Naive B cell (primary cell): ENCODE measurements at regions not wholly inside any gene's neighbourhood (a gene's known extent, or its start where the extent isn't known, plus 50 kb on each side); places are given as distances from the start of the nearest gene placed in this dataset.
"Not testable (repeated sequence)": the region's sequence is repeated elsewhere in the genome, so short reads cannot be mapped to it uniquely, and the experiment has no call there.

ENCODE experiments used
- ATAC-seq, 2 donors: fragments of 150-1000 bp; cut with Tn5 transposase; 2 replicates each; pipeline ENCODE4 v1.10.0; 2021; ENCODE audit warnings: low read depth in 2 of 2, mild to moderate bottlenecking in 2 of 2, moderate library complexity in 2 of 2
- DNase-seq: peaks from one replicate; pipeline ENCODE4 v3.0.0; 2022
- H3K27ac Mint-ChIP-seq, 6 donors: one replicate each; pipeline ENCODE4 v1.8.0; 2020 to 2022; ENCODE audit warnings: mild to moderate bottlenecking in 6 of 6, mixed read lengths in 6 of 6, moderate library complexity in 5 of 6, inconsistent platforms in 2 of 6
- H3K27me3 Mint-ChIP-seq, 3 donors: one replicate each; pipeline ENCODE4 v1.8.0; 2021 to 2022; ENCODE audit warnings: mixed read lengths in 3 of 3, mild to moderate bottlenecking in 1 of 3
- H3K36me3 Mint-ChIP-seq, 2 donors: one replicate each; pipeline ENCODE4 v1.8.0; 2020 to 2022; ENCODE audit warnings: mixed read lengths in 2 of 2, inconsistent platforms in 1 of 2, mild to moderate bottlenecking in 1 of 2
- H3K4me1 Mint-ChIP-seq, 3 donors: one replicate each; pipeline ENCODE4 v1.8.0; 2020 to 2022; ENCODE audit warnings: mixed read lengths in 3 of 3, inconsistent platforms in 1 of 3, mild to moderate bottlenecking in 1 of 3, moderate library complexity in 1 of 3
- H3K4me3 Mint-ChIP-seq, 8 donors: one replicate each; pipeline ENCODE4 v1.8.0; 2020 to 2022; ENCODE audit warnings: mild to moderate bottlenecking in 8 of 8, mixed read lengths in 8 of 8, moderate library complexity in 8 of 8, inconsistent platforms in 2 of 8
- H3K9me3 Mint-ChIP-seq, 7 donors: one replicate each; pipeline ENCODE4 v1.8.0; 2020 to 2022; ENCODE audit warnings: mixed read lengths in 7 of 7, mild to moderate bottlenecking in 5 of 7, inconsistent platforms in 2 of 7, moderate library complexity in 1 of 7

DNA sequence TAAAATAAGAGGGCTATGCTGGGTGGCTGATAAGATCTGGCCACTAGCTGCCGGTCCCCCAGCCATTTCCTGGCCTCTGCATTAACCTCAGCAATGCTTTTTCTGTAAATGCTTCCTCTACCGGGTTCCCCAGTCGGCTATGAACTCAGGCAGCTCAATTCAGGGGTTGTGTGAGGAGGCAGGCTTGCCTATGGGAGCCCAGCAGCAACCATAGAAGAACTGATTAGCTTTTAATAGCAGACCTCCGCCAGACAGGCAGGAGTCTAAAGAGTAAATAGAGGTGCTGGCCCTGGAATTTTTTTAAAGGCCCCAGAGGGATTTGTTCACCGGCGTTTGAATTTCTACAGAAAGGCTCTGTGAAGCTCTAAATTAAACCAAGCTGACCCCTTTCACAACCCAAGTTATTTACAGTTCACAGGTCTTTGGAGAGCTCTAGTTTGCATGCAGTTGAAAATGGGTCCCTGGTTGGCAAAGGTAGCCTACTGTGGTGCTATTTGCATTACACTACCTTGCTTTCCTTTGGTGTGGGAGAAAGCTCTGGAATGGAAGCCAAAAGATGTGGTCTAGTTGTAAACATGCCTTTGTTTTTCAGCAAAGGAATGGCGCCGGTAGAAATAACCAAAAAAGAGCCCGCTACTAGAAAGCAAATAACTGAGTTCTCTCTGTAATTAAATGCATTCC, 289.7 kb upstream of the SEMA6A start:
- H3K27ac Mint-ChIP-seq: no peak overlapping the region
- H3K4me1 Mint-ChIP-seq: no peaks in the 10 kb centered on the region
- no peak overlapping the region for H3K4me3 Mint-ChIP-seq
- ATAC-seq: no peak
- peaks cover 0 to 5% (median 0%) of the 10 kb centered on the region in 3 donors for H3K27me3 Mint-ChIP-seq
- DNase-seq: no peak
- H3K36me3 Mint-ChIP-seq: no peaks in the 10 kb centered on the region
- H3K9me3 Mint-ChIP-seq: peaks cover 2 to 9% (median 4%) of the 10 kb centered on the region in 7 donors

- no peaks in the 10 kb centered on the region for H3K4me1 Mint-ChIP-seq
- H3K27me3 Mint-ChIP-seq: peaks cover 0 to 5% (median 0%) of the 10 kb centered on the region in 3 donors
- no peak for DNase-seq
- H3K9me3 Mint-ChIP-seq: peaks cover 0 to 6% (median 4%) of the 10 kb centered on the region in 7 donors
- H3K27ac Mint-ChIP-seq: no peak overlapping the region
- ATAC-seq: no peak
- no peaks in the 10 kb centered on the region for H3K36me3 Mint-ChIP-seq
- no peak overlapping the region for H3K4me3 Mint-ChIP-seq
These were observed 288.2 kb upstream of the SEMA6A start for GRCh38 chr5:116862632-116863455.

GRCh38 chr5:116861666-116862065, 287.0 kb upstream of the SEMA6A start:
- H3K27me3 Mint-ChIP-seq: peaks cover 0 to 10% (median 0%) of the 10 kb centered on the region in 3 donors
- H3K9me3 Mint-ChIP-seq: peaks cover 0 to 6% (median 3%) of the 10 kb centered on the region in 7 donors
- ATAC-seq (no peak), DNase-seq (no peak)
- H3K4me3 Mint-ChIP-seq: no peak overlapping the region
- H3K36me3 Mint-ChIP-seq: no peaks in the 10 kb centered on the region
- no peaks in the 10 kb centered on the region for H3K4me1 Mint-ChIP-seq
- H3K27ac Mint-ChIP-seq: no peak overlapping the region

GRCh38 chr5:116861097-116861496, 286.5 kb upstream of the SEMA6A start:
- DNase-seq: no peak
- Mint-ChIP-seq H3K9me3 (peaks cover 0 to 6% (median 3%) of the 10 kb centered on the region in 7 donors), H3K4me3 (no peak overlapping the region), H3K36me3 (no peaks in the 10 kb centered on the region), H3K4me1 (no peaks in the 10 kb centered on the region), H3K27me3 (peaks cover 0 to 10% (median 0%) of the 10 kb centered on the region in 3 donors), H3K27ac (no peak overlapping the region)
- ATAC-seq: no peak

GRCh38 chr5:116859666-116860320, 285.2 kb upstream of the SEMA6A start:
- H3K9me3 Mint-ChIP-seq: peaks cover 0 to 6% (median 3%) of the 10 kb centered on the region in 7 donors
- DNase-seq (no peak), ATAC-seq (no peak)
- no peaks in the 10 kb centered on the region for H3K4me1 Mint-ChIP-seq
- no peak overlapping the region for H3K4me3 Mint-ChIP-seq
- H3K27ac Mint-ChIP-seq: no peak overlapping the region
- H3K27me3 Mint-ChIP-seq: peaks cover 0 to 10% (median 0%) of the 10 kb centered on the region in 3 donors
- H3K36me3 Mint-ChIP-seq: no peaks in the 10 kb centered on the region

- no peaks in the 10 kb centered on the region for H3K36me3 Mint-ChIP-seq
- H3K27me3 Mint-ChIP-seq: peaks cover 0 to 10% (median 0%) of the 10 kb centered on the region in 3 donors
- no peak overlapping the region for H3K4me3 Mint-ChIP-seq
- H3K9me3 Mint-ChIP-seq: peaks cover 0 to 6% (median 3%) of the 10 kb centered on the region in 7 donors
- H3K4me1 Mint-ChIP-seq: no peaks in the 10 kb centered on the region
- ATAC-seq (no peak), DNase-seq (no peak)
- no peak overlapping the region for H3K27ac Mint-ChIP-seq
These were observed 284.2 kb upstream of the SEMA6A start for GRCh38 chr5:116858705-116859333.

- ATAC-seq, DNase-seq, H3K4me1 Mint-ChIP-seq, H3K9me3 Mint-ChIP-seq, H3K4me3 Mint-ChIP-seq, H3K27ac Mint-ChIP-seq, H3K36me3 Mint-ChIP-seq: not testable (repeated sequence)
- H3K27me3 Mint-ChIP-seq: peaks cover 0 to 10% (median 0%) of the 10 kb centered on the region in 3 donors
These were observed 283.4 kb upstream of the SEMA6A start for GRCh38 chr5:116858020-116858419.

GRCh38 chr5:116856271-116856670, 281.6 kb upstream of the SEMA6A start:
- Mint-ChIP-seq H3K4me3 (no peak overlapping the region), H3K27me3 (peaks cover 0 to 10% (median 0%) of the 10 kb centered on the region in 3 donors), H3K36me3 (no peaks in the 10 kb centered on the region), H3K9me3 (peaks cover 0 to 6% (median 2%) of the 10 kb centered on the region in 7 donors), H3K4me1 (no peaks in the 10 kb centered on the region), H3K27ac (no peak overlapping the region)
- ATAC-seq (no peak), DNase-seq (no peak)

- Mint-ChIP-seq H3K27ac (no peak overlapping the region), H3K36me3 (no peaks in the 10 kb centered on the region), H3K4me1 (no peaks in the 10 kb centered on the region), H3K9me3 (peaks cover 0 to 10% (median 0%) of the 10 kb centered on the region in 7 donors), H3K27me3 (peaks cover 0 to 8% (median 0%) of the 10 kb centered on the region in 3 donors), H3K4me3 (no peak overlapping the region)
- ATAC-seq (no peak), DNase-seq (no peak)
These were observed 279.4 kb upstream of the SEMA6A start for GRCh38 chr5:116853992-116854391.

DNA sequence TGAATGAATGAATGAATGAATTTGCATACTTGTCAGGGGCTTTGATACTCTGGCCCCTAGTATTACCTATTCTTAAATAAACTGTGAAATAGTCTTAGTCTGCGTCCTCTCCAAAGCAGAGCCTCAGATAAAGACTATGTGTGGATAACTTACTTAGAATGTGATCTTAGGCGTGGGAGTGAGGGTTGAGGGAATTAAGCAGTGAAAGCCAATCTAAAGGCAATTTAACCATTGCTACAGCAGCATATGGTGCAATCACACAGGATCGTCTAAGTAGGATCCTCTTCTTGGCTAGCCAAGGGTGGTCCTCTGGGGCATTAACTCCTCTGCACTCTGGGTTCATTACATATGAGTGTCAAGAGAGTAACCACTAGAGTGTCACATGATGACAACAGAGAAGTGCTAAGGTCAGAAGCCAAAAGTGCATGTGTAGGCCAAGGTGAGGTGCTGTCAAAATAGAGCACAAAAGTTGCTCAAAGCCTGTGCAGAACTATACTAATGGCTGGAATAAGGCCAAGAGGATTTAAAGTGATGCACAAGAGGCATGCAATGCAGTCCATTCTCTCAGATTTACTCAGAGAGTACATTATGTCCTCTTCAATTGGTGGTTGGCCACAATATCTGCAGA, 274.4 kb upstream of the SEMA6A start:
- H3K36me3 Mint-ChIP-seq: no peaks in the 10 kb centered on the region
- no peak overlapping the region for H3K27ac Mint-ChIP-seq
- DNase-seq (no peak), ATAC-seq (no peak)
- peaks cover 0 to 3% (median 0%) of the 10 kb centered on the region in 3 donors for H3K27me3 Mint-ChIP-seq
- H3K4me3 Mint-ChIP-seq: no peak overlapping the region
- H3K9me3 Mint-ChIP-seq: peaks cover 0 to 10% (median 2%) of the 10 kb centered on the region in 7 donors
- no peaks in the 10 kb centered on the region for H3K4me1 Mint-ChIP-seq

- DNase-seq: no peak
- Mint-ChIP-seq H3K36me3 (no peaks in the 10 kb centered on the region), H3K27me3 (peaks cover 0 to 3% (median 0%) of the 10 kb centered on the region in 3 donors), H3K4me3 (no peak overlapping the region), H3K27ac (no peak overlapping the region), H3K4me1 (no peaks in the 10 kb centered on the region), H3K9me3 (peaks cover 0 to 10% (median 2%) of the 10 kb centered on the region in 7 donors)
- ATAC-seq: no peak
These were observed 273.3 kb upstream of the SEMA6A start for GRCh38 chr5:116847960-116848359.

GRCh38 chr5:116844015-116844414, 269.4 kb upstream of the SEMA6A start:
- ATAC-seq: no peak
- no peaks in the 10 kb centered on the region for H3K36me3 Mint-ChIP-seq
- H3K9me3 Mint-ChIP-seq: peaks cover 0 to 6% (median 3%) of the 10 kb centered on the region in 7 donors
- H3K27me3 Mint-ChIP-seq: no peaks in the 10 kb centered on the region
- H3K4me1 Mint-ChIP-seq: no peaks in the 10 kb centered on the region
- H3K27ac Mint-ChIP-seq: no peak overlapping the region
- no peak for DNase-seq
- no peak overlapping the region for H3K4me3 Mint-ChIP-seq

- Mint-ChIP-seq H3K27me3 (no peaks in the 10 kb centered on the region), H3K36me3 (no peaks in the 10 kb centered on the region), H3K4me1 (no peaks in the 10 kb centered on the region), H3K4me3 (no peak overlapping the region), H3K27ac (no peak overlapping the region), H3K9me3 (peaks cover 0 to 6% (median 2%) of the 10 kb centered on the region in 7 donors)
- ATAC-seq (no peak), DNase-seq (no peak)
These were observed 267.9 kb upstream of the SEMA6A start for GRCh38 chr5:116842514-116842961.
